IMR-90 (cell line): ENCODE measurements at regions not wholly inside any gene's neighbourhood (a gene's known extent, or its start where the extent isn't known, plus 50 kb on each side); places are given as distances from the start of the nearest gene placed in this dataset.

Experiments
- ATAC-seq: fragments of 200-7000 bp; cut with Tn5 transposase; 2 replicates; pipeline ENCODE4 v1.9.1; 2020; ENCODE audit warnings: low read depth, mild to moderate bottlenecking, moderate library complexity
- BruUV-seq: library from RNA; stranded (reverse); fragments of 400-500 nt; replicated peaks from 2 replicates; lab custom pipeline; 2021; lab: Mats Ljungman, UMichigan
- CTCF ChIA-PET: fragments of 300-600 bp; formaldehyde crosslinking; extraction: SDS; loops from one replicate; lab custom pipeline; 2021; ENCODE audit warnings: antibody characterized with exemption; lab: Yijun Ruan, JAX
- POLR2A ChIA-PET: fragments of 300-600 bp; sonication (Branson Sonifier 250); formaldehyde crosslinking; loops from one replicate; lab custom pipeline; 2022; ENCODE audit warnings: antibody characterized with exemption; ENCODE audit not compliant: unreplicated experiment; lab: Charles Lee
- DNase-seq: peaks from one replicate; pipeline ENCODE4 v3.0.0; 2013
- H2AFZ ChIP-seq: replicated peaks from 2 replicates; pipeline ENCODE3; 2013; ENCODE audit warnings: low read length, mild to moderate bottlenecking; ENCODE audit not compliant: poor library complexity
- H2AK5ac ChIP-seq: 2 replicates; pipeline ENCODE4 v1.6.1; 2013; ENCODE audit warnings: low read depth, low read length, inconsistent platforms
- H2AK9ac ChIP-seq: replicated peaks from 2 replicates; pipeline ENCODE3; 2013; ENCODE audit warnings: mild to moderate bottlenecking, low read depth, low read length, moderate library complexity; ENCODE audit not compliant: poor library complexity
- H2BK120ac ChIP-seq: 2 replicates; pipeline ENCODE4 v1.6.1; 2013; ENCODE audit warnings: low read depth, low read length, inconsistent platforms
- H2BK15ac ChIP-seq: 3 replicates; pipeline ENCODE4 v1.6.1; 2013; ENCODE audit warnings: low read depth, low read length, inconsistent platforms
- H2BK20ac ChIP-seq: 2 replicates; pipeline ENCODE4 v1.6.1; 2013; ENCODE audit warnings: low read depth, mild to moderate bottlenecking, inconsistent platforms, low read length, moderate library complexity
- H2BK5ac ChIP-seq: 2 replicates; pipeline ENCODE4 v1.6.1; 2013; ENCODE audit warnings: mild to moderate bottlenecking, low read depth, low read length, inconsistent platforms; ENCODE audit not compliant: poor library complexity, severe bottlenecking
- H3K14ac ChIP-seq: replicated peaks from 2 replicates; pipeline ENCODE4 v1.6.1; 2013; ENCODE audit warnings: low read depth, low read length, inconsistent platforms
- H3K18ac ChIP-seq: 2 replicates; pipeline ENCODE4 v1.6.1; 2013; ENCODE audit warnings: low read depth, low read length, control low read depth
- H3K23ac ChIP-seq: 2 replicates; pipeline ENCODE4 v1.6.1; 2013; ENCODE audit warnings: low read depth, low read length, inconsistent platforms
- H3K27ac ChIP-seq: 2 replicates; pipeline ENCODE4 v1.5.1; 2013; ENCODE audit warnings: mild to moderate bottlenecking, control low read depth, low read length; ENCODE audit not compliant: insufficient read depth
- H3K27me3 ChIP-seq: 2 replicates; pipeline ENCODE4 v1.6.1; 2013; ENCODE audit warnings: low read length; ENCODE audit not compliant: control insufficient read depth, insufficient read depth
- H3K36me3 ChIP-seq: 2 replicates; pipeline ENCODE4 v1.6.1; 2013; ENCODE audit warnings: low read length, mixed read lengths; ENCODE audit not compliant: control insufficient read depth, insufficient read depth
- H3K4ac ChIP-seq: 2 replicates; pipeline ENCODE4 v1.6.1; 2013; ENCODE audit warnings: low read depth, low read length, inconsistent platforms
- H3K4me1 ChIP-seq: 2 replicates; pipeline ENCODE4 v1.6.1; 2013; ENCODE audit warnings: low read length, mixed read lengths; ENCODE audit not compliant: control insufficient read depth, insufficient read depth
- H3K4me2 ChIP-seq: 2 replicates; pipeline ENCODE4 v1.6.1; 2013; ENCODE audit warnings: low read depth, mild to moderate bottlenecking, control low read depth, low read length, moderate library complexity
- H3K4me3 ChIP-seq: 2 replicates; pipeline ENCODE4 v1.5.1; 2013; ENCODE audit warnings: low read depth, mild to moderate bottlenecking, control low read depth, low read length, moderate library complexity; ENCODE audit not compliant: insufficient read depth
- H3K56ac ChIP-seq: 2 replicates; pipeline ENCODE4 v1.6.1; 2013; ENCODE audit warnings: low read length, inconsistent platforms; ENCODE audit not compliant: insufficient read depth; ENCODE audit errors: extremely low read depth
- H3K79me1 ChIP-seq, 2 experiments: 2 replicates each; pipeline ENCODE4 v1.6.1; 2013; ENCODE audit warnings: low read length in 2 of 2, inconsistent platforms in 1 of 2, low read depth in 1 of 2
- H3K9ac ChIP-seq: 2 replicates; pipeline ENCODE4 v1.6.1; 2013; ENCODE audit warnings: low read depth, low read length, control low read depth
- H3K9me1 ChIP-seq: 2 replicates; pipeline ENCODE4 v1.6.1; 2013; ENCODE audit warnings: low read length, inconsistent platforms; ENCODE audit not compliant: insufficient read depth
- H3K9me3 ChIP-seq: 2 replicates; pipeline ENCODE4 v1.6.1; 2013; ENCODE audit warnings: low read length; ENCODE audit not compliant: control insufficient read depth, insufficient read depth
- H4K20me1 ChIP-seq: 2 replicates; pipeline ENCODE4 v1.6.1; 2013; ENCODE audit warnings: low read length, inconsistent platforms; ENCODE audit not compliant: insufficient read depth
- H4K5ac ChIP-seq: 2 replicates; pipeline ENCODE4 v1.6.1; 2013; ENCODE audit warnings: mild to moderate bottlenecking, low read depth, low read length, control low read depth
- H4K8ac ChIP-seq, 2 experiments: 2 replicates each; pipeline ENCODE4 v1.6.1; 2013; ENCODE audit warnings: low read depth in 2 of 2, low read length in 2 of 2, control low read depth in 1 of 2, inconsistent platforms in 1 of 2
- H4K91ac ChIP-seq: 2 replicates; pipeline ENCODE4 v1.6.1; 2013; ENCODE audit warnings: low read depth, low read length, inconsistent platforms; ENCODE audit not compliant: insufficient read depth
- BHLHE40 ChIP-seq: fragments of 150-350 bp; IDR thresholded peaks from 2 replicates; pipeline ENCODE4 v1.6.1; 2016; ENCODE audit warnings: mild to moderate bottlenecking, low read depth, low read length
- CHD1 ChIP-seq: IDR thresholded peaks from 2 replicates; pipeline ENCODE4 v1.6.1; 2012; ENCODE audit warnings: low read depth, low read length, improper control_type of control experiment
- FOS ChIP-seq: fragments of 150-350 bp; IDR thresholded peaks from 2 replicates; pipeline ENCODE4 v1.6.1; 2016; ENCODE audit warnings: low read depth, low read length
- MAFK ChIP-seq: IDR thresholded peaks from 2 replicates; pipeline ENCODE4 v1.6.1; 2012; ENCODE audit warnings: low read depth, low read length, improper control_type of control experiment
- MAZ ChIP-seq: IDR thresholded peaks from 2 replicates; pipeline ENCODE4 v1.6.1; 2012; ENCODE audit warnings: low read depth, mild to moderate bottlenecking, low read length, improper control_type of control experiment, moderate library complexity, borderline replicate concordance
- MXI1 ChIP-seq: IDR thresholded peaks from 2 replicates; pipeline ENCODE4 v1.6.1; 2012; ENCODE audit warnings: low read depth, mild to moderate bottlenecking, low read length, moderate library complexity, borderline replicate concordance
- NFE2L2 ChIP-seq: fragments of 150-350 bp; IDR thresholded peaks from 2 replicates; pipeline ENCODE4 v1.6.1; 2016; ENCODE audit warnings: low read depth, mild to moderate bottlenecking, low read length
- POLR2A ChIP-seq: IDR thresholded peaks from 2 replicates; pipeline ENCODE4 v1.6.1; 2012; ENCODE audit warnings: mild to moderate bottlenecking, low read depth, low read length
- RAD21 ChIP-seq: IDR thresholded peaks from 2 replicates; pipeline ENCODE4 v1.6.1; 2012; ENCODE audit warnings: low read length, improper control_type of control experiment
- WGBS, 2 experiments: methylation state at CpG; one replicate each; pipeline versions ENCODE4 v1.1.5 to v1.1.7; 2013; ENCODE audit warnings: missing lambda C conversion rate in 2 of 2; ENCODE audit not compliant: insufficient read length in 1 of 2; ENCODE audit errors: extremely low coverage in 2 of 2; 5-methylcytosine and 5-hydroxymethylcytosine counted together
- dilution Hi-C: fragments of 300-500 bp; cut with HindIII; formaldehyde crosslinking; loops from one replicate; pipeline ENCODE4 v1.14.3; 2018; ENCODE audit warnings: low sequenced_read_pairs; ENCODE audit not compliant: unreplicated experiment
- in situ Hi-C: fragments of 300-500 bp; cut with MboI; formaldehyde crosslinking; loops from 3 replicates; pipeline ENCODE4 v1.14.3; 2019; ENCODE audit warnings: low sequenced_read_pairs, inconsistent platforms, mixed read lengths
- intact Hi-C: fragments of 100-400 bp; cut with micrococcal nuclease; formaldehyde crosslinking; loops from 2 replicates; pipeline ENCODE4 v1.10.0; 2022
- TF ChIP-seq, protein P1 (sequence below): fragments of 150-350 bp; IDR thresholded peaks from 2 replicates; pipeline ENCODE4 v1.6.1; 2016; ENCODE audit warnings: low read depth, mild to moderate bottlenecking, low read length, moderate library complexity, borderline replicate concordance

DNA sequence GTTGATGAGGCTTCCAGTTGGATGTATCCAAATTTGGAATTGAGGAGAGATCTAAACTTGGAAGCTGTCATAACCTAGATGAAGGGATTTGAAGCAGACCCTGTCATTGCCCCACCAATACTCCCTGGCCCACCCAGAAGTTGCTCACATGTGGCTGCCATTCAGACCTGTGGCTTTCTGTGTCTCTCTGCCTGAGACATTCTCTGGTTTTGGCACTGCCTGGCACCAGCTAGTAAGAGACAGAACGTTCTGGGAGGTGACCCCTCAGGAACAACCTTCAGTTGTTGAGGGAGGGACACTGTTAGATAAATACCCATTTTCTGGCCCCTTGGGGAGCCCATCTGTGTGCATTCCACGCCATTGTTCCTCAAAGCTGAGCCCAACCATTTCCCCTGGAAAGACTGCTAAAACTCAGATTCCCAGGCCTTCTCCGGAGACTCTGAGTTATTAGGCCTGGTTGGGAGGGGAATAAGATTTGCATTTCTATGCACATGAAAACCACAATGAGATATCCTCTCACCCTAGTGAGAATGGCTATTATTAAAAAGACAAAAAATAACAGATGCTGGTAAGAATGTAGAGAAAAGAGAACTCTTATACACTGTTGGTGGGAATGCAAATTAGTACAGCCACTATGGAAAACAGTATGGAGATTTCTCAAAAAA is 290.4 kb downstream of the TSHZ3 start:
- Histone ChIP-seq H3K9me1 (no peaks in the 10 kb centered on the region), H2AK9ac (no peak overlapping the region), H4K91ac (no peak overlapping the region), H2BK15ac (no peak overlapping the region), H3K18ac (no peak overlapping the region), H4K20me1 (no peaks in the 10 kb centered on the region), H2BK5ac (no peak overlapping the region), H2BK20ac (no peak overlapping the region), H3K36me3 (no peaks in the 10 kb centered on the region), H4K5ac (no peak overlapping the region), H3K23ac (no peak overlapping the region), H3K79me1 (no peaks in the 10 kb centered on the region), H2BK120ac (no peak overlapping the region), H3K4me2 (no peak overlapping the region), H3K27ac (no peak overlapping the region), H3K56ac (no peak overlapping the region), H3K9ac (no peak overlapping the region), H3K14ac (no peak overlapping the region), H4K8ac (no peak overlapping the region), H3K4ac (no peak overlapping the region), H2AK5ac (no peak overlapping the region), H3K4me3 (no peak overlapping the region), H3K9me3 (no peaks in the 10 kb centered on the region; the same call in 1 of the 2 replicates), H2AFZ (no peak overlapping the region), H3K27me3 (peaks cover 6% of the 10 kb centered on the region; the same call in 1 of the 2 replicates), H3K4me1 (no peaks in the 10 kb centered on the region)
- TF ChIP-seq BHLHE40 (no peak), MXI1 (no peak), MAFK (no peak), FOS (no peak), NFE2L2 (no peak), RAD21 (no peak), MAZ (no peak), CHD1 (no peak), POLR2A (no peak)
- TF ChIP-seq, protein P1, sequence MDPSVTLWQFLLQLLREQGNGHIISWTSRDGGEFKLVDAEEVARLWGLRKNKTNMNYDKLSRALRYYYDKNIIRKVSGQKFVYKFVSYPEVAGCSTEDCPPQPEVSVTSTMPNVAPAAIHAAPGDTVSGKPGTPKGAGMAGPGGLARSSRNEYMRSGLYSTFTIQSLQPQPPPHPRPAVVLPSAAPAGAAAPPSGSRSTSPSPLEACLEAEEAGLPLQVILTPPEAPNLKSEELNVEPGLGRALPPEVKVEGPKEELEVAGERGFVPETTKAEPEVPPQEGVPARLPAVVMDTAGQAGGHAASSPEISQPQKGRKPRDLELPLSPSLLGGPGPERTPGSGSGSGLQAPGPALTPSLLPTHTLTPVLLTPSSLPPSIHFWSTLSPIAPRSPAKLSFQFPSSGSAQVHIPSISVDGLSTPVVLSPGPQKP = no peak
- in situ Hi-C loops (loop anchor here (25.0 kb wide), 1 partner anchor 1178 kb away; no protein-coding TSS in a partner anchor), intact Hi-C loops (no loop called here), dilution Hi-C loops (no loop called here)
- no CpG with 5 or more reads among the region's 3 CpGs for WGBS, 2 experiments
- ATAC-seq (no peak), DNase-seq (no peak)
- ChIA-PET POLR2A (no interaction called here), CTCF (no interaction called here)
- no TSS peak for BruUV-seq
